IgD-negative memory B cell (primary cell): ENCODE measurements at regions not wholly inside any gene's neighbourhood (a gene's known extent, or its start where the extent isn't known, plus 50 kb on each side); places are given as distances from the start of the nearest gene placed in this dataset.

Experiments used
- H3K27ac Mint-ChIP-seq, 3 donors: one replicate each; pipeline ENCODE4 v1.8.0; 2020 to 2022; ENCODE audit warnings: mild to moderate bottlenecking in 3 of 3, mixed read lengths in 3 of 3, moderate library complexity in 1 of 3
- H3K27me3 Mint-ChIP-seq: one replicate; pipeline ENCODE4 v1.8.0; 2021; ENCODE audit warnings: mixed read lengths
- H3K36me3 Mint-ChIP-seq: one replicate; pipeline ENCODE4 v1.8.0; 2020; ENCODE audit warnings: mild to moderate bottlenecking, mixed read lengths
- H3K4me1 Mint-ChIP-seq, 3 donors: one replicate each; pipeline ENCODE4 v1.8.0; 2020 to 2022; ENCODE audit warnings: mixed read lengths in 3 of 3, mild to moderate bottlenecking in 1 of 3
- H3K4me3 Mint-ChIP-seq, 4 donors: one replicate each; pipeline ENCODE4 v1.8.0; 2020 to 2022; ENCODE audit warnings: mild to moderate bottlenecking in 4 of 4, mixed read lengths in 4 of 4, moderate library complexity in 3 of 4
- H3K9me3 Mint-ChIP-seq, 3 donors: one replicate each; pipeline ENCODE4 v1.8.0; 2020 to 2021; ENCODE audit warnings: mixed read lengths in 3 of 3, mild to moderate bottlenecking in 1 of 3

- H3K27ac Mint-ChIP-seq: no peak overlapping the region
- H3K4me3 Mint-ChIP-seq: no peak overlapping the region
- H3K4me1 Mint-ChIP-seq: peaks cover 0 to 3% (median 0%) of the 10 kb centered on the region in 3 donors
- peaks cover 0 to 3% (median 0%) of the 10 kb centered on the region in 3 donors for H3K9me3 Mint-ChIP-seq
- no peaks in the 10 kb centered on the region for H3K36me3 Mint-ChIP-seq
- peaks cover 7% of the 10 kb centered on the region for H3K27me3 Mint-ChIP-seq
These were observed 118.6 kb upstream of the PRICKLE2 start for GRCh38 chr3:64343689-64344430.

- Mint-ChIP-seq H3K27me3 (peaks cover 7% of the 10 kb centered on the region), H3K9me3 (peaks cover 0 to 3% (median 0%) of the 10 kb centered on the region in 3 donors), H3K4me1 (no peaks in the 10 kb centered on the region), H3K4me3 (no peak overlapping the region), H3K27ac (no peak overlapping the region), H3K36me3 (no peaks in the 10 kb centered on the region)
These were observed 117.8 kb upstream of the PRICKLE2 start for GRCh38 chr3:64342940-64343688.

GRCh38 chr3:64341296-64341695 lies 116.0 kb upstream of the PRICKLE2 start:
- Mint-ChIP-seq H3K36me3 (no peaks in the 10 kb centered on the region), H3K4me3 (no peak overlapping the region), H3K9me3 (peaks cover 0 to 3% (median 0%) of the 10 kb centered on the region in 3 donors), H3K27me3 (peaks cover 6% of the 10 kb centered on the region), H3K27ac (no peak overlapping the region), H3K4me1 (no peaks in the 10 kb centered on the region)

- H3K4me1 Mint-ChIP-seq: no peaks in the 10 kb centered on the region
- no peak overlapping the region for H3K4me3 Mint-ChIP-seq
- no peaks in the 10 kb centered on the region for H3K36me3 Mint-ChIP-seq
- H3K27ac Mint-ChIP-seq: no peak overlapping the region
- H3K27me3 Mint-ChIP-seq: peaks cover 4% of the 10 kb centered on the region
- H3K9me3 Mint-ChIP-seq: peaks cover 0 to 3% (median 0%) of the 10 kb centered on the region in 3 donors
These were observed 115.4 kb upstream of the PRICKLE2 start for GRCh38 chr3:64340641-64341101.

GRCh38 chr3:64336488-64336887 lies 111.2 kb upstream of the PRICKLE2 start:
- no peak overlapping the region for H3K27ac Mint-ChIP-seq
- no peaks in the 10 kb centered on the region for H3K27me3 Mint-ChIP-seq
- no peak overlapping the region for H3K4me3 Mint-ChIP-seq
- H3K36me3 Mint-ChIP-seq: no peaks in the 10 kb centered on the region
- H3K9me3 Mint-ChIP-seq: peaks cover 0 to 3% (median 0%) of the 10 kb centered on the region in 3 donors
- no peaks in the 10 kb centered on the region for H3K4me1 Mint-ChIP-seq

GRCh38 chr3:64332459-64333350 lies 107.4 kb upstream of the PRICKLE2 start:
- no peaks in the 10 kb centered on the region for H3K27me3 Mint-ChIP-seq
- no peak overlapping the region for H3K4me3 Mint-ChIP-seq
- H3K9me3 Mint-ChIP-seq: no peaks in the 10 kb centered on the region
- no peak overlapping the region for H3K27ac Mint-ChIP-seq
- H3K36me3 Mint-ChIP-seq: no peaks in the 10 kb centered on the region
- H3K4me1 Mint-ChIP-seq: no peaks in the 10 kb centered on the region

GRCh38 chr3:64331605-64332004 lies 106.3 kb upstream of the PRICKLE2 start:
- Mint-ChIP-seq H3K4me3 (no peak overlapping the region), H3K27me3 (no peaks in the 10 kb centered on the region), H3K36me3 (no peaks in the 10 kb centered on the region), H3K4me1 (no peaks in the 10 kb centered on the region), H3K9me3 (no peaks in the 10 kb centered on the region), H3K27ac (no peak overlapping the region)

GRCh38 chr3:64329037-64329436 lies 103.8 kb upstream of the PRICKLE2 start:
- Mint-ChIP-seq H3K27me3 (no peaks in the 10 kb centered on the region), H3K9me3 (peaks cover 0 to 3% (median 3%) of the 10 kb centered on the region in 3 donors), H3K27ac (no peak overlapping the region), H3K4me1 (no peaks in the 10 kb centered on the region), H3K36me3 (no peaks in the 10 kb centered on the region), H3K4me3 (no peak overlapping the region)

GRCh38 chr3:64327100-64327804 lies 102.0 kb upstream of the PRICKLE2 start:
- Mint-ChIP-seq H3K27me3 (no peaks in the 10 kb centered on the region), H3K4me1 (no peaks in the 10 kb centered on the region), H3K9me3 (peaks cover 0 to 3% (median 3%) of the 10 kb centered on the region in 3 donors), H3K36me3 (no peaks in the 10 kb centered on the region), H3K4me3 (no peak overlapping the region), H3K27ac (no peak overlapping the region)

- Mint-ChIP-seq H3K27me3 (no peaks in the 10 kb centered on the region), H3K4me3 (no peak overlapping the region), H3K9me3 (peaks cover 0 to 3% (median 3%) of the 10 kb centered on the region in 3 donors)
These were observed 96.5 kb upstream of the PRICKLE2 start for GRCh38 chr3:64321747-64322146.

GRCh38 chr3:64319391-64319790 lies 94.1 kb upstream of the PRICKLE2 start:
- Mint-ChIP-seq H3K27ac (no peak overlapping the region), H3K36me3 (no peaks in the 10 kb centered on the region), H3K9me3 (no peaks in the 10 kb centered on the region), H3K4me3 (no peak overlapping the region), H3K4me1 (no peaks in the 10 kb centered on the region), H3K27me3 (no peaks in the 10 kb centered on the region)

More at GRCh38 chr3:64321747-64322146, 96.5 kb upstream of the PRICKLE2 start:
- no peaks in the 10 kb centered on the region for H3K36me3 Mint-ChIP-seq
- H3K4me1 Mint-ChIP-seq: no peaks in the 10 kb centered on the region
- no peak overlapping the region for H3K27ac Mint-ChIP-seq

GRCh38 chr3:64318668-64319271 lies 93.5 kb upstream of the PRICKLE2 start:
- Mint-ChIP-seq H3K27me3 (no peaks in the 10 kb centered on the region), H3K4me3 (no peak overlapping the region), H3K4me1 (no peaks in the 10 kb centered on the region)

GRCh38 chr3:64318001-64318400 lies 92.7 kb upstream of the PRICKLE2 start:
- Mint-ChIP-seq H3K27me3 (no peaks in the 10 kb centered on the region), H3K4me3 (no peak overlapping the region), H3K27ac (no peak overlapping the region), H3K4me1 (no peaks in the 10 kb centered on the region), H3K36me3 (no peaks in the 10 kb centered on the region), H3K9me3 (no peaks in the 10 kb centered on the region)

More at GRCh38 chr3:64318668-64319271, 93.5 kb upstream of the PRICKLE2 start:
- Mint-ChIP-seq H3K27ac (no peak overlapping the region), H3K9me3 (no peaks in the 10 kb centered on the region), H3K36me3 (no peaks in the 10 kb centered on the region)

GRCh38 chr3:64316971-64317370 lies 91.7 kb upstream of the PRICKLE2 start:
- Mint-ChIP-seq H3K27me3 (no peaks in the 10 kb centered on the region), H3K4me1 (no peaks in the 10 kb centered on the region), H3K36me3 (no peaks in the 10 kb centered on the region), H3K27ac (no peak overlapping the region), H3K4me3 (no peak overlapping the region), H3K9me3 (no peaks in the 10 kb centered on the region)
